ENCODE measurements at regions not wholly inside any gene's neighbourhood (a gene's known extent, or its start where the extent isn't known, plus 50 kb on each side); places are given as distances from the start of the nearest gene placed in this dataset.

GRCh38 chr11:116665523-116665922 is 107.3 kb downstream of the BUD13 start:
- no peak for TF ChIP-seq CREB1 (IDR thresholded peaks at IDR 0.05; ENCODE audit: low read depth)
- TF ChIP-seq USF1 (IDR thresholded peaks at IDR 0.05): no peak
- no peak for TF ChIP-seq YY1 (IDR thresholded peaks at IDR 0.05; ENCODE audit: low read depth)
- no peak for TF ChIP-seq RAD21 (IDR thresholded peaks at IDR 0.05; ENCODE audit: low read depth)
- no peak for TF ChIP-seq TCF12 (IDR thresholded peaks at IDR 0.05; ENCODE audit: low read depth)
- TF ChIP-seq EP300 (IDR thresholded peaks at IDR 0.05; ENCODE audit: borderline replicate concordance): no peak
- no peak for TF ChIP-seq MAX (IDR thresholded peaks at IDR 0.05)

GRCh38 chr11:116661056-116661455 is 111.7 kb downstream of the BUD13 start:
- no peak for TF ChIP-seq YY1 (IDR thresholded peaks at IDR 0.05; ENCODE audit: low read depth)
- TF ChIP-seq EP300 (IDR thresholded peaks at IDR 0.05; ENCODE audit: borderline replicate concordance): no peak
- TF ChIP-seq RAD21 (IDR thresholded peaks at IDR 0.05; ENCODE audit: low read depth): no peak
- TF ChIP-seq NFIC (IDR thresholded peaks at IDR 0.05): no peak
- TF ChIP-seq TCF12 (IDR thresholded peaks at IDR 0.05; ENCODE audit: low read depth): no peak
- TF ChIP-seq MAX (IDR thresholded peaks at IDR 0.05): no peak
- TF ChIP-seq REST (IDR thresholded peaks at IDR 0.05; ENCODE audit: low read depth): no peak
- no peak for TF ChIP-seq TEAD4 (IDR thresholded peaks at IDR 0.05)
- no peak for TF ChIP-seq TAF1 (IDR thresholded peaks at IDR 0.05; ENCODE audit: low read depth)

GRCh38 chr11:116660011-116660410 is 112.8 kb downstream of the BUD13 start:
- no peak for TF ChIP-seq USF1 (IDR thresholded peaks at IDR 0.05)
- no peak for TF ChIP-seq YY1 (IDR thresholded peaks at IDR 0.05; ENCODE audit: low read depth)
- no peak for TF ChIP-seq TCF12 (IDR thresholded peaks at IDR 0.05; ENCODE audit: low read depth)
- TF ChIP-seq TAF1 (IDR thresholded peaks at IDR 0.05; ENCODE audit: low read depth): no peak
- no peak for TF ChIP-seq CREB1 (IDR thresholded peaks at IDR 0.05; ENCODE audit: low read depth)
- no peak for TF ChIP-seq ZBTB7A (IDR thresholded peaks at IDR 0.05; ENCODE audit: low read depth)
- no peak for TF ChIP-seq RAD21 (IDR thresholded peaks at IDR 0.05; ENCODE audit: low read depth)
- TF ChIP-seq EGR1 (IDR thresholded peaks at IDR 0.05): no peak
- TF ChIP-seq FOXM1 (IDR thresholded peaks at IDR 0.05; ENCODE audit: borderline replicate concordance, low read depth): no peak
- TF ChIP-seq MAX (IDR thresholded peaks at IDR 0.05): no peak
- TF ChIP-seq NFIC (IDR thresholded peaks at IDR 0.05): no peak
- no peak for TF ChIP-seq EP300 (IDR thresholded peaks at IDR 0.05; ENCODE audit: borderline replicate concordance)
- TF ChIP-seq TEAD4 (IDR thresholded peaks at IDR 0.05): no peak
- TF ChIP-seq REST (IDR thresholded peaks at IDR 0.05; ENCODE audit: low read depth): no peak
- no peak for TF ChIP-seq CEBPB (IDR thresholded peaks at IDR 0.05)

GRCh38 chr11:116658876-116659535 is 113.8 kb downstream of the BUD13 start:
- no peak for TF ChIP-seq EGR1 (IDR thresholded peaks at IDR 0.05)
- no peak for TF ChIP-seq CREB1 (IDR thresholded peaks at IDR 0.05; ENCODE audit: low read depth)
- no peak for TF ChIP-seq CEBPB (IDR thresholded peaks at IDR 0.05)
- no peak for TF ChIP-seq USF1 (IDR thresholded peaks at IDR 0.05)
- TF ChIP-seq TEAD4 (IDR thresholded peaks at IDR 0.05): no peak
- TF ChIP-seq YY1 (IDR thresholded peaks at IDR 0.05; ENCODE audit: low read depth): no peak
- no peak for TF ChIP-seq RAD21 (IDR thresholded peaks at IDR 0.05; ENCODE audit: low read depth)
- TF ChIP-seq EP300 (IDR thresholded peaks at IDR 0.05; ENCODE audit: borderline replicate concordance): no peak
- TF ChIP-seq FOXM1 (IDR thresholded peaks at IDR 0.05; ENCODE audit: borderline replicate concordance, low read depth): no peak

Measured in Ishikawa (cell line).